ENCODE measurements at regions not wholly inside any gene's neighbourhood (a gene's known extent, or its start where the extent isn't known, plus 50 kb on each side); places are given as distances from the start of the nearest gene placed in this dataset.

DNA sequence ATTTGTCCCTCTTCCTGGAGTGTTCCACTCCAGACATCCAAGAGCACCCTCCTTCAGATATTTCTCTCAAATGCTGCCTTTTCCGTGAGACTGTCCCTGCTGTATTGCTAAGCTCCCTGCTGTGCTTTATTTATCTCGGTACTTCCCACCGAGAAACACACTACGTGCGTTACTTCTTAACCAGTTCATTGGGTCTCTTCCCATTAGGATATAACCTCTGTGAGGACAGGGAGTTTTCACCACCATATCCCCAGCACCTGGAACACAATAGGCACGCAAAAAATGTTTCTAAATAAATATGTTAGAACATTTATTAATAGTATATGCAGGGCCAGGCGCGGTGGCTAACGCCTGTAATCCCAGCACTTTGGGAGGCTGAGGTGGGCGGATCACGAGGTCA lies 308.7 kb upstream of the IL12A start:
- TF ChIP-seq CSDC2 (CRISPR knock-in tag; IDR thresholded peaks at IDR 0.05) (no peak), ZNF70 (CRISPR knock-in tag; IDR thresholded peaks at IDR 0.05) (no peak), TOX (CRISPR knock-in tag; IDR thresholded peaks at IDR 0.05; ENCODE audit: borderline replicate concordance) (no peak), OSR1 (CRISPR knock-in tag; IDR thresholded peaks at IDR 0.05) (no peak)
- TF ChIP-seq, protein P1, sequence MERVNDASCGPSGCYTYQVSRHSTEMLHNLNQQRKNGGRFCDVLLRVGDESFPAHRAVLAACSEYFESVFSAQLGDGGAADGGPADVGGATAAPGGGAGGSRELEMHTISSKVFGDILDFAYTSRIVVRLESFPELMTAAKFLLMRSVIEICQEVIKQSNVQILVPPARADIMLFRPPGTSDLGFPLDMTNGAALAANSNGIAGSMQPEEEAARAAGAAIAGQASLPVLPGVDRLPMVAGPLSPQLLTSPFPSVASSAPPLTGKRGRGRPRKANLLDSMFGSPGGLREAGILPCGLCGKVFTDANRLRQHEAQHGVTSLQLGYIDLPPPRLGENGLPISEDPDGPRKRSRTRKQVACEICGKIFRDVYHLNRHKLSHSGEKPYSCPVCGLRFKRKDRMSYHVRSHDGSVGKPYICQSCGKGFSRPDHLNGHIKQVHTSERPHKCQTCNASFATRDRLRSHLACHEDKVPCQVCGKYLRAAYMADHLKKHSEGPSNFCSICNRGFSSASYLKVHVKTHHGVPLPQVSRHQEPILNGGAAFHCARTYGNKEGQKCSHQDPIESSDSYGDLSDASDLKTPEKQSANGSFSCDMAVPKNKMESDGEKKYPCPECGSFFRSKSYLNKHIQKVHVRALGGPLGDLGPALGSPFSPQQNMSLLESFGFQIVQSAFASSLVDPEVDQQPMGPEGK (CRISPR knock-in tag; IDR thresholded peaks at IDR 0.05; ENCODE audit: borderline replicate concordance) = no peak

All from SK-N-SH treated with all-trans-retinoic acid at 6 μM for 48 hours (cell line).